ENCODE measurements at regions not wholly inside any gene's neighbourhood (a gene's known extent, or its start where the extent isn't known, plus 50 kb on each side); places are given as distances from the start of the nearest gene placed in this dataset.

GRCh38 chr7:50866343-50867033 lies 83.8 kb upstream of the GRB10 start:
- H3F3A ChIP-seq (replicated peaks; ENCODE audit: insufficient read depth): peaks cover 6% of the 10 kb centered on the region
- H3K27ac ChIP-seq (ENCODE audit: low read depth in 2 of 2, low read length in 1 of 2): no peak overlapping the region
- no peaks in the 10 kb centered on the region for H3K79me2 ChIP-seq (ENCODE audit: insufficient read depth)
- no peak overlapping the region for H3K4me3 ChIP-seq (ENCODE audit: low read depth in 2 of 2, low read length in 1 of 2)
- no peaks in the 10 kb centered on the region for H3K36me3 ChIP-seq (replicated peaks in 1 of 2; ENCODE audit: control insufficient read depth in 1 of 2, insufficient read depth in 2 of 2, low read length in 1 of 2)
- no peaks in the 10 kb centered on the region for H3K9me2 ChIP-seq
- no peak overlapping the region for H2AFZ ChIP-seq (ENCODE audit: low read depth)
- CTCF ChIA-PET: no interaction called here
- H3K4me2 ChIP-seq: no peak overlapping the region
- no peaks in the 10 kb centered on the region for H3K27me3 ChIP-seq (ENCODE audit: insufficient read depth)
- POLR2A ChIA-PET: no interaction called here
- H3K9me3 ChIP-seq: no peaks in the 10 kb centered on the region
- TF ChIP-seq MXI1 (IDR thresholded peaks at IDR 0.05; ENCODE audit: low read depth, low read length) (no peak), SMC3 (IDR thresholded peaks at IDR 0.05; ENCODE audit: low read depth, low read length) (no peak), REST (IDR thresholded peaks at IDR 0.05; ENCODE audit: low read depth, low read length) (no peak), ZBTB33 (IDR thresholded peaks at IDR 0.05; ENCODE audit: borderline replicate concordance, low read depth) (no peak), RXRA (IDR thresholded peaks at IDR 0.05; ENCODE audit: borderline replicate concordance, low read depth) (no peak), USF2 (IDR thresholded peaks at IDR 0.05; ENCODE audit: borderline replicate concordance, low read depth, low read length) (no peak), TAF1 (IDR thresholded peaks at IDR 0.05; ENCODE audit: borderline replicate concordance, low read depth, low read length) (no peak), FOXM1 (IDR thresholded peaks at IDR 0.05; ENCODE audit: low read depth) (no peak), NFIC (IDR thresholded peaks at IDR 0.05; ENCODE audit: borderline replicate concordance) (no peak), GATA2 (CRISPR knock-in tag; IDR thresholded peaks at IDR 0.05) (no peak), MAX (IDR thresholded peaks at IDR 0.05; ENCODE audit: low read depth) (no peak), POLR2AphosphoS5 (IDR thresholded peaks at IDR 0.05; ENCODE audit: low read depth, low read length) (no peak), RFX5 (IDR thresholded peaks at IDR 0.05; ENCODE audit: low read length) (no peak)
- H3K4me1 ChIP-seq (ENCODE audit: control insufficient read depth in 1 of 2, insufficient read depth in 2 of 2, low read depth in 1 of 2, low read length in 1 of 2): peaks cover 0 to 10% of the 10 kb centered on the region in 2 experiments; a peak in 2 of 4 replicates
- H4K20me1 ChIP-seq (ENCODE audit: insufficient read depth): no peaks in the 10 kb centered on the region
- H3K9ac ChIP-seq: no peak overlapping the region
- 32% methylated on average over 11 of the region's 11 CpGs for WGBS (ENCODE audit: low lambda C conversion rate)
- DNase-seq: no peak

All from SK-N-SH (cell line).